Breast epithelium (tissue), 3 donors: ENCODE measurements at regions not wholly inside any gene's neighbourhood (a gene's known extent, or its start where the extent isn't known, plus 50 kb on each side); places are given as distances from the start of the nearest gene placed in this dataset.

Experiments used
- POLR2A ChIP-seq: fragments of 450-650 bp; IDR thresholded peaks from one replicate; pipeline ENCODE4 v1.6.1; 2016; ENCODE audit warnings: antibody characterized with exemption, mild to moderate bottlenecking, moderate library complexity
- TF ChIP-seq, protein P1 (sequence below), 3 donors: fragments of 450-650 bp; IDR thresholded peaks; one replicate each; pipeline ENCODE4 v1.5.1; 2016 to 2017; ENCODE audit warnings: antibody characterized with exemption in 3 of 3, mild to moderate bottlenecking in 3 of 3, moderate library complexity in 3 of 3

DNA sequence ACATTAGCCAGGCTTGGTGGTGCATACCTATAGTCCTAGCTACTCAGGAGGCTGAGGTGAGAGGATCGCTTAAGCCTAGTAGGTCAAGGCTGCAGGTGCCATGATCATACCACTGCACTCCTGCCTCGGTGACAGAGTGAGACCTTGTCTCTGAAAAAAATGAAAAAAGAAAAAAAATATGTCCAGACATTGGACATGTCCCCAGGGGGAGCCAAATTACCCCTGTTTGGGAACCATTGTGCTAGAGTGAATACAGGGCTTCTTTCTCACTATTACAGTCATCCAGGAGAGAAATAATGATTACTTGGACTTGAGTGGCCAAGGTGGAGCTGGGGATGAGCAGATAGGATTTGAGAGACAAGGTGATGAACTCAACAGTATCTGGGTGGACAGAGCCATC is 52.9 kb upstream of the ABCC4 start:
- TF ChIP-seq, protein P1, sequence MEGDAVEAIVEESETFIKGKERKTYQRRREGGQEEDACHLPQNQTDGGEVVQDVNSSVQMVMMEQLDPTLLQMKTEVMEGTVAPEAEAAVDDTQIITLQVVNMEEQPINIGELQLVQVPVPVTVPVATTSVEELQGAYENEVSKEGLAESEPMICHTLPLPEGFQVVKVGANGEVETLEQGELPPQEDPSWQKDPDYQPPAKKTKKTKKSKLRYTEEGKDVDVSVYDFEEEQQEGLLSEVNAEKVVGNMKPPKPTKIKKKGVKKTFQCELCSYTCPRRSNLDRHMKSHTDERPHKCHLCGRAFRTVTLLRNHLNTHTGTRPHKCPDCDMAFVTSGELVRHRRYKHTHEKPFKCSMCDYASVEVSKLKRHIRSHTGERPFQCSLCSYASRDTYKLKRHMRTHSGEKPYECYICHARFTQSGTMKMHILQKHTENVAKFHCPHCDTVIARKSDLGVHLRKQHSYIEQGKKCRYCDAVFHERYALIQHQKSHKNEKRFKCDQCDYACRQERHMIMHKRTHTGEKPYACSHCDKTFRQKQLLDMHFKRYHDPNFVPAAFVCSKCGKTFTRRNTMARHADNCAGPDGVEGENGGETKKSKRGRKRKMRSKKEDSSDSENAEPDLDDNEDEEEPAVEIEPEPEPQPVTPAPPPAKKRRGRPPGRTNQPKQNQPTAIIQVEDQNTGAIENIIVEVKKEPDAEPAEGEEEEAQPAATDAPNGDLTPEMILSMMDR (IDR thresholded peaks at IDR 0.05) = no peak
- no peak for TF ChIP-seq POLR2A
